Heart left ventricle (tissue), 13 donors: ENCODE measurements at regions not wholly inside any gene's neighbourhood (a gene's known extent, or its start where the extent isn't known, plus 50 kb on each side); places are given as distances from the start of the nearest gene placed in this dataset.

Experiments
- CTCF ChIP-seq, 12 donors: fragments of 200-600 bp; sonication (generic) in 4 of 12; IDR thresholded peaks; one replicate each; pipeline versions ENCODE4 v1.5.0 to v1.8.0; 2018 to 2022; ENCODE audit warnings: antibody characterized with exemption in 12 of 12, mild to moderate bottlenecking in 5 of 12
- POLR2A ChIP-seq, 2 donors: fragments of 450-650 bp; IDR thresholded peaks; one replicate each; pipeline ENCODE4 v1.6.1; 2017; ENCODE audit warnings: antibody characterized with exemption in 2 of 2, mild to moderate bottlenecking in 2 of 2, moderate library complexity in 2 of 2
- donor health status: ischemic (EF 13 %, LVEDD 7.1; RV severe dilation, severe dysfunction).
- donor health status: DM: no; HTN: yes; CAD: no.
- donor health status: DM: no; HTN: no; CAD: no.
- donor health status: ischemic (EF 25% LVEDD 6.9; RV normal size, moderate dysfunction).
- donor health status: ischemic (EF 25% LVEDD 5.7; RV mildly dilated, moderate dysfunction).
- donor health status: ischemic (EF 35%, LVEDD 5.7; RV mildly dilated, moderate dysfunction).
- donor health status: nonischemic (EF 11% LVEDD 7.7; RV severe dilation, severe dysfunction).
- donor health status: DM: yes; HTN: yes; CAD: no.
- donor health status: PGD.
- donor health status: ischemic (EF 29% LVEDD 5.4; RV normal size, mild dysfunction).
- donor health status: nonischemic (EF 23%, LVEDD 6.1; RV moderate dilation, normal function).

- TF ChIP-seq CTCF (IDR thresholded peaks at IDR 0.05) (no peak), POLR2A (IDR thresholded peaks at IDR 0.05) (no peak)
Measured at GRCh38 chrX:39418254-39418704, 617.0 kb downstream of the MID1IP1 start.
